IMR-90 (cell line): ENCODE measurements at regions not wholly inside any gene's neighbourhood (a gene's known extent, or its start where the extent isn't known, plus 50 kb on each side); places are given as distances from the start of the nearest gene placed in this dataset.
"Not testable (repeated sequence)": the region's sequence is repeated elsewhere in the genome, so short reads cannot be mapped to it uniquely, and the experiment has no call there.

Source experiments
- CHD1 ChIP-seq: IDR thresholded peaks from 2 replicates; pipeline ENCODE4 v1.6.1; 2012; ENCODE audit warnings: low read depth, low read length, improper control_type of control experiment
- MAZ ChIP-seq: IDR thresholded peaks from 2 replicates; pipeline ENCODE4 v1.6.1; 2012; ENCODE audit warnings: low read depth, mild to moderate bottlenecking, low read length, improper control_type of control experiment, moderate library complexity, borderline replicate concordance
- MXI1 ChIP-seq: IDR thresholded peaks from 2 replicates; pipeline ENCODE4 v1.6.1; 2012; ENCODE audit warnings: low read depth, mild to moderate bottlenecking, low read length, moderate library complexity, borderline replicate concordance
- NFE2L2 ChIP-seq: fragments of 150-350 bp; IDR thresholded peaks from 2 replicates; pipeline ENCODE4 v1.6.1; 2016; ENCODE audit warnings: low read depth, mild to moderate bottlenecking, low read length
- POLR2A ChIP-seq: IDR thresholded peaks from 2 replicates; pipeline ENCODE4 v1.6.1; 2012; ENCODE audit warnings: mild to moderate bottlenecking, low read depth, low read length
- RCOR1 ChIP-seq: IDR thresholded peaks from 2 replicates; pipeline ENCODE4 v1.6.1; 2012; ENCODE audit warnings: mild to moderate bottlenecking, low read length, improper control_type of control experiment; ENCODE audit not compliant: insufficient replicate concordance
- RFX5 ChIP-seq: IDR thresholded peaks from 2 replicates; pipeline ENCODE4 v1.8.0; 2012; ENCODE audit warnings: low read depth, mild to moderate bottlenecking, low read length, moderate library complexity
- SMC3 ChIP-seq: fragments of 150-350 bp; IDR thresholded peaks from 2 replicates; pipeline ENCODE4 v1.6.1; 2016; ENCODE audit warnings: low read depth, mild to moderate bottlenecking, antibody characterized with exemption, low read length, moderate library complexity
- TF ChIP-seq, protein P1 (sequence below): conservative IDR thresholded peaks from 2 replicates; pipeline ENCODE4 v1.5.1; 2012; ENCODE audit warnings: mild to moderate bottlenecking, low read depth, low read length, improper control_type of control experiment
- TF ChIP-seq, protein P2 (sequence below): fragments of 150-350 bp; IDR thresholded peaks from 2 replicates; pipeline ENCODE4 v1.6.1; 2016; ENCODE audit warnings: low read depth, mild to moderate bottlenecking, low read length, moderate library complexity, borderline replicate concordance

DNA sequence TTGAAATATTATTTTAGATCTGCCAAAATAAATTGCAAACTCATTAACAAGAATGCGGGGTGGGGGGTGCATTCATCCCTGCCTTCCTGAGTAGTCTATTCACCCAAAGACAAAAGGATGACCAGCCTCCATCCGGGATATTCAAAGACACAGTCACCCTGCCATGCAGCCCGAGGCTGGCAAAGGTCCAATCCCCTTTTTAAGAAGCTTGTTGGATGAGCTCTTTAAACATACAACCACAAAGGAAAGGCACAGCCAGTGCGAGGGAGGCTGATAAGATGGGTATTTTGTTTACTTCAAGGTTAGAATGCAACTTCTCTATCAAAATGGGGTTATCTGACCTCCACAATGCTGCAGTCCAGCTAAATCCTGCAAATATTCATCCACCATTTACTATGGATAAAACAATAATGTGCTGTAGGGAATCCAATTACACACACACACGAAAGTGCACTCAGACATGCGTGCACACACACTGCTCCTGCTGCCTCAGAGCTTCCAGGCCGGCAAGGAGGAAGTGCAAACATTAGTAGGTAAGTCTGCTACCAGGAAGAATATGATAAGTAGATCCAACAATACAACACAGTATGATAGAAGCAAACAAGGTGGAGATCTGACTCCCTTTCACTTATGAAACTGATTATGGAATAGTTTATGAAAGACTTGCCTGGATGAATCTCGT is 133.6 kb downstream of the CCDC74A start:
- TF ChIP-seq, protein P1, sequence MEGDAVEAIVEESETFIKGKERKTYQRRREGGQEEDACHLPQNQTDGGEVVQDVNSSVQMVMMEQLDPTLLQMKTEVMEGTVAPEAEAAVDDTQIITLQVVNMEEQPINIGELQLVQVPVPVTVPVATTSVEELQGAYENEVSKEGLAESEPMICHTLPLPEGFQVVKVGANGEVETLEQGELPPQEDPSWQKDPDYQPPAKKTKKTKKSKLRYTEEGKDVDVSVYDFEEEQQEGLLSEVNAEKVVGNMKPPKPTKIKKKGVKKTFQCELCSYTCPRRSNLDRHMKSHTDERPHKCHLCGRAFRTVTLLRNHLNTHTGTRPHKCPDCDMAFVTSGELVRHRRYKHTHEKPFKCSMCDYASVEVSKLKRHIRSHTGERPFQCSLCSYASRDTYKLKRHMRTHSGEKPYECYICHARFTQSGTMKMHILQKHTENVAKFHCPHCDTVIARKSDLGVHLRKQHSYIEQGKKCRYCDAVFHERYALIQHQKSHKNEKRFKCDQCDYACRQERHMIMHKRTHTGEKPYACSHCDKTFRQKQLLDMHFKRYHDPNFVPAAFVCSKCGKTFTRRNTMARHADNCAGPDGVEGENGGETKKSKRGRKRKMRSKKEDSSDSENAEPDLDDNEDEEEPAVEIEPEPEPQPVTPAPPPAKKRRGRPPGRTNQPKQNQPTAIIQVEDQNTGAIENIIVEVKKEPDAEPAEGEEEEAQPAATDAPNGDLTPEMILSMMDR: not testable (repeated sequence)
- TF ChIP-seq POLR2A, NFE2L2, RCOR1, CHD1, RFX5, MAZ, MXI1, SMC3: not testable (repeated sequence)
- TF ChIP-seq, protein P2, sequence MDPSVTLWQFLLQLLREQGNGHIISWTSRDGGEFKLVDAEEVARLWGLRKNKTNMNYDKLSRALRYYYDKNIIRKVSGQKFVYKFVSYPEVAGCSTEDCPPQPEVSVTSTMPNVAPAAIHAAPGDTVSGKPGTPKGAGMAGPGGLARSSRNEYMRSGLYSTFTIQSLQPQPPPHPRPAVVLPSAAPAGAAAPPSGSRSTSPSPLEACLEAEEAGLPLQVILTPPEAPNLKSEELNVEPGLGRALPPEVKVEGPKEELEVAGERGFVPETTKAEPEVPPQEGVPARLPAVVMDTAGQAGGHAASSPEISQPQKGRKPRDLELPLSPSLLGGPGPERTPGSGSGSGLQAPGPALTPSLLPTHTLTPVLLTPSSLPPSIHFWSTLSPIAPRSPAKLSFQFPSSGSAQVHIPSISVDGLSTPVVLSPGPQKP: not testable (repeated sequence)
